ENCODE measurements at regions not wholly inside any gene's neighbourhood (a gene's known extent, or its start where the extent isn't known, plus 50 kb on each side); places are given as distances from the start of the nearest gene placed in this dataset.

GRCh38 chr2:215685238-215685990, 249.5 kb upstream of the FN1 start:
- DNase-seq: no peak
- intact Hi-C loops (cut with DNase I): no loop called here
- no peak for ATAC-seq

GRCh38 chr2:215684448-215685237, 248.8 kb upstream of the FN1 start:
- intact Hi-C loops (cut with DNase I): no loop called here
- DNase-seq (no peak), ATAC-seq (no peak)

DNA sequence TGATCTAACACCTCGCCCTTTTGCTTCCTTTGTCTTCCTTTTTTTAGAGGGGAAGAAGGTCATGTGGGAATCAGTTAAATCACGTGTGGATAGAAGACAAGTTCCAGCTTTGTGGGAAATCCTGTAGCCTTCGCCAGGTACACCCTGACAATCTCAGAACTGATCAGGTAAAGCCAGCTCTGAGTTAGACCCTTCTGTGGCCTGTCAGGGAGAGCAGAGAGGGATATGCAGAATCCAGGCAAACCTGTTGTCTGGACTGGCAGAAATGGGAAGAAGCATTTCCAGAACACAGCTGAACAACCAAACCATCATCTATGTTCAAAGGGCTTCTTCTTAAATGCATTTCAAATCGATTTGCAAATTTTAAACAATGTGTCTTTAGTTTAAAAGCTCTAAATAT, 247.4 kb upstream of the FN1 start:
- DNase-seq (no peak), ATAC-seq (no peak)
- intact Hi-C loops (cut with DNase I): no loop called here

DNA sequence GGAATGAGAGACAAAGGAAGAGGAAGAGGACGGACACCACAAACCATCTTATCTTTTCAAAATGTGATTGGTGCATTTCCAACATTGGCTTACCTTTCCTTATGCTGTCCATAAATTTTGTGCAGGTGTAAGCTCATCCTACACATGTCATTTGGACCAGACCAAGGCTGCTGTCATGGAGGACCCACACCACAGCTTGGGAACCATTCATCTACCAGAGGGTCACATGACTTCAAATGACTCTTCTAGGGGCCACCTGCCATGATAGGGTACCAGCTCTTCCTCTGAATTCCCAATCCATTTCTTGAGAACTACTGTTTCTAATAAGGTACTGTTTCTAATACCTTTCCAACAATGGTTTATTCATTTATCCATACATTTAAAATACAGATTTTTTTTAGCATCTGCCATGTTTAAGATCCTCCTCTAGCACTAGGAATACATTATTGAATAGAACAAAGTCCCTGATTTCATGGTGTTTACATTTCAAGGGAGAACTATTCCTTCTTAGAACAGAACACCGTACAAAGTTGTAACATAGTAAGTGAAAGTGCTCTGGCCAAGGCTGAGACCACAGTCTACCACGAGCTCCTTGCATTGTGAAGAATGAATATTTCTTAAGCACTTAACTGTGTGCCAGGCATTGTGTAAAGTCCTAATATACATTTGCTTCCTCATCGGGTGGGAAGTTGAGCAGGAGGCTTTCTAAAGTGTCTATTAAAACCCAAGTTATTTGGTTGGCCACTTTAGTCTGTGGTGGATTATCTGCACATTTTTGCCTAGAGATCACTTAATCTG, 246.1 kb upstream of the FN1 start:
- ATAC-seq (no peak), DNase-seq (no peak)
- intact Hi-C loops (cut with DNase I): no loop called here

- intact Hi-C loops (cut with DNase I): no loop called here
- DNase-seq (no peak), ATAC-seq (peak; percentile 15 to 77)
These were observed 245.0 kb upstream of the FN1 start for GRCh38 chr2:215680605-215681598.

- ATAC-seq: no peak
- intact Hi-C loops (cut with DNase I): no loop called here
- no peak for DNase-seq
These were observed 242.2 kb upstream of the FN1 start for GRCh38 chr2:215678094-215678493.

DNA sequence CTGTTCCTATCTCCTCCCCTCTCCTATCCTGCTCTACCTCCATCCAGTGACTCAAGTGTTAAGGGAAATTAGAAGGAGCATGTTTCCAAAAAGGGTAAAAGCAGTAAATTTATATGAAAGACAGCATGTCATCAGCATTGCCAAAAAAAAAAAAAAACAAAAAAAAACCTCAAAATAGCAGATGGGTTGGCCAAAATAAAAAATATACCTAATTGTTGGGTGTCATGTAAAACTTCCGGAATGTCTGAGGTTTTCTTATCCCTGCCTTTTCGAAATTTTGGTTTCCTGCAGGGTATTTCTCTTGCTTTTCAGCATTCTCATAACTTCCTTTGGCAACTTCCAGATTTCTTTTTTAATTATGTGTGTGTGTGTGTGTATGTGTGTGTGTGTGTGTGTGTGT, 241.6 kb upstream of the FN1 start:
- ATAC-seq (no peak), DNase-seq (no peak)
- intact Hi-C loops (cut with DNase I): no loop called here

- DNase-seq (no peak), ATAC-seq (no peak)
- intact Hi-C loops (cut with DNase I): no loop called here
These were observed 236.5 kb upstream of the FN1 start for GRCh38 chr2:215672406-215672805.

DNA sequence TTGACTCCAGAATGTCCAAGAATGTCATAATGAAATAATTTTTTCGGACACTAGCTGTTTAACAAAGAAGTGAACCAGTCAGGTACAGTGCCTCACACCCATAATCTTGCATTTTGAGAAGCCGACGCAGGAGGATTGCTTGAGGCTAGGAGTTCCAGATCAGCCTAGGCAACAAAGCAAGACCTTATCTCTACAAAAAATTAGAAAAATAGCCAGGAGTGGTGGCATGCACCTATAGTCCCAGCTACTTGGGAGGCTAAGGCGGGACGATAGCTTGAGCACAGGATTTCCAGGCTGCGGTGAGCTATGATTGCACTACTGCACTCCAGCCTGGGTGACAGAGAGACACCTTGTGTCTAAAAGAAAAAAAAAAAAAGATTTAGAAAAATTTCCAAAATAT, 235.8 kb upstream of the FN1 start:
- no peak for DNase-seq
- intact Hi-C loops (cut with DNase I): no loop called here
- ATAC-seq: no peak

DNA sequence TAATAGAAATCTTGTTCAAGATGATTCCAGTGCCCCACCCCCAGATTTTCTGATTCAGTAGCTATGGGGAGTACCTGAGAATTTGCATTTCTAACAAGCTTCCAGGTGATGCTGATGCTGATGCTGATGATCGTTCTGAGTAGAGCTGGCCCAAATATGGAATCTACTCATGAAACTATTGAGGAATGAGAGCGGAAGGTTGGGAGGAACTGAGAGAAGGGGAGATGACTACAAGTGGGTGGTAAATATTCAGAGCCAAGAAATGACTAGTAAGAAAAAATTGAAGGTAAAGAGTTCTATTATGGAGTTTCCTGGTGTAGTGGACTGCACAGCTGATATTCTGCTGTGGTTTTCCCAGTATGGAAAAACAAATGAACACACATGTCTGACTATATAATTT, 235.4 kb upstream of the FN1 start:
- ATAC-seq (no peak), DNase-seq (no peak)
- intact Hi-C loops (cut with DNase I): no loop called here

DNA sequence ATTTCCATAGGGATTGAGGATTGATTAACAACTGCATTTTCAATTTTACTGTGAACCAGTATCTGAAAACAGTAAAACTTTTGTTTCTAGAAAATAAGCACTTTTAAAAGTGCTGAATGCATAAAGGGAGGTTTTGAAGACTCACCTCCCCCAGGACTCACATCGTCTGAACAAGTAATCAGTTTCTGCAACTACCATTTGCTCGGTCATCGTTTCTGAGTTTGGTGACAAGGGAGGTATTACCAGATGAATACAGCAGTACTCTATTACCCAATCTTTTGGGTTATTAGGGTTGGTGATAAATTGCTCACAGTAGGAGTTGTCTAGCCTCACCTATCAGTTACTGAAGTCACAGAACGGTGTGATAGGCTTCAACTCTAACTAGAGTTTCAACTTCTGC, 234.5 kb upstream of the FN1 start:
- ATAC-seq: peak in 1 of 2 donors; percentile 28

DNA sequence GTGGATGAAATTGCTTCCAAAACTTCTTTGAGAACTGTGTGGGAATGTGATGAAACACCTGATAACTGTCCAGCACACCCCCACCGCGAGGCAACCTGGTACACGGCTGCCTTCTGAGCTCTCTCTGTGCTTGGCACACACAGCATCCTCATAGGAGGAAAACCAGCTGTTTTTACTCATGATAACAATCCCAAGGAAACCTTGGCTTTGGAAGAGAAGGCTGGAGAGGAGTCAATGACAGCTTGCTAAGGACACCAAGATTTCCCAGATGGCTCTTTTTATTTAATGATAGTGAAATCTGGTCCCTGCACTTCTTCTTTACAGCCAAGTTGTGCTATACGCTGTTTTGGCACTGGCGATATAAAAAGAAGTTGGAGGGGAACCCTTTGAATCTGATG, 232.5 kb upstream of the FN1 start:
- DNase-seq (no peak), ATAC-seq (peak; percentile 38 to 73)
- intact Hi-C loops (cut with DNase I): no loop called here

More for the DNA sequence above, 234.5 kb upstream of the FN1 start:
- DNase-seq: no peak
- intact Hi-C loops (cut with DNase I): no loop called here

DNA sequence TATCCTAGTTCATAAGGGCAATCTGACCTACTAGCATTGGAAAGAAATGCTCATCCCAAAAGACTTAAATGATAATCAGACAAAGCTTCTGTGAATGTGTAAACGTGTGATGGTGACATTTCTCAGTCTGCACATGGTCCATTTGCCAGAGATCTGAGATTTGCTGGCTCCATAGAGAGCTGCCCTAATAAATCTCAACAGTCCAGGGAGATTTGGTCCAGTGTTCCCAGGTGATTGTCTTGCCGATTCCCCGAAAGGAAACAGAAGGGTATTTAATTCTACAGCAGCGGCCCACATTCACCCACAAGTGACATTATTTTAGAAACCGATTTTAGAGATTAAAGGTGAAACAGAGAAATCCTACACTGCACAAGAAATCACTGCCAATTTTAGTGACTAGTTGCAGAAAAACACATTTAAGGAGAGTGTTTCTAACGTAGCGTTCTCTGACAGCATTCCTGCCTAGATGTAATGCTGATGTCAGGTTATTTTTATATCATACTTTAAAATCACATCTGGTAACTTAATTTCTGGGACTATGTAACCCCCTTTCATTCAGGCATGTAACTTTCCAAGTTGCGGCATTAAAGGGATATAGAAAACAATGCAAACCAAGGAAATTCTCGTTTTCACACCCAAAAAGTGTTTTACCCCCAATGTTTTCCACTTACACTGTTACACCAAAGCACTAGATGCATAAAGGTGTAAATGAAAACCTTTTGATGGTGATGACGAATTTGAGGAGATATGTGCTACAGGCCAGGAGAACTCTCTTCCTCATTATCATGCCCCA, 231.9 kb upstream of the FN1 start:
- DNase-seq (no peak), ATAC-seq (no peak)
- intact Hi-C loops (cut with DNase I): no loop called here

GRCh38 chr2:215664847-215665525, 229.1 kb upstream of the FN1 start:
- ATAC-seq (peak in 1 of 2 donors; percentile 68), DNase-seq (no peak)
- intact Hi-C loops (cut with DNase I): no loop called here

GRCh38 chr2:215662715-215663114, 226.8 kb upstream of the FN1 start:
- DNase-seq: no peak
- intact Hi-C loops (cut with DNase I): no loop called here
- no peak for ATAC-seq

GRCh38 chr2:215660687-215661086, 224.8 kb upstream of the FN1 start:
- intact Hi-C loops (cut with DNase I): no loop called here
- no peak for ATAC-seq
- no peak for DNase-seq

GRCh38 chr2:215659650-215660049, 223.8 kb upstream of the FN1 start:
- DNase-seq: no peak
- ATAC-seq: no peak
- intact Hi-C loops (cut with DNase I): no loop called here
